ENCODE measurements at regions not wholly inside any gene's neighbourhood (a gene's known extent, or its start where the extent isn't known, plus 50 kb on each side); places are given as distances from the start of the nearest gene placed in this dataset.

DNA sequence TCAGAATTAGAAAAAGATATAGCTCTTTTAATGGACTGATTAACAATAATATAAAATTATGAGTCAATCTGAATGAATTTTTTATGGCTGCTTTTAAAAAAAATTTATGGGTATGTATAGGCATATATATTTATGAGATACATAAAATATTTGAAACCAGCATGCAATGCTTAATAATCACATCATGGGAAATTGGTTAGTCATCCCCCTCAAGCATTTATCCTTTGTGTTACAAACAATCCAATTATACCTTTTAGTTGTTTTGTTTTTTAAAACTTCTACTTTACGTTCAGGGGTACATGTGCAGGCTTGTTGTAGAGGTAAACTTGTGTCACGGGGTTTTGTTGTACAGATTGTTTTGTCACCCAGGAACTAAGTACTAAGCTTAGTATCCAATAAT is 63.4 kb upstream of the HMGCLL1 start:
- TF ChIP-seq, protein P1, sequence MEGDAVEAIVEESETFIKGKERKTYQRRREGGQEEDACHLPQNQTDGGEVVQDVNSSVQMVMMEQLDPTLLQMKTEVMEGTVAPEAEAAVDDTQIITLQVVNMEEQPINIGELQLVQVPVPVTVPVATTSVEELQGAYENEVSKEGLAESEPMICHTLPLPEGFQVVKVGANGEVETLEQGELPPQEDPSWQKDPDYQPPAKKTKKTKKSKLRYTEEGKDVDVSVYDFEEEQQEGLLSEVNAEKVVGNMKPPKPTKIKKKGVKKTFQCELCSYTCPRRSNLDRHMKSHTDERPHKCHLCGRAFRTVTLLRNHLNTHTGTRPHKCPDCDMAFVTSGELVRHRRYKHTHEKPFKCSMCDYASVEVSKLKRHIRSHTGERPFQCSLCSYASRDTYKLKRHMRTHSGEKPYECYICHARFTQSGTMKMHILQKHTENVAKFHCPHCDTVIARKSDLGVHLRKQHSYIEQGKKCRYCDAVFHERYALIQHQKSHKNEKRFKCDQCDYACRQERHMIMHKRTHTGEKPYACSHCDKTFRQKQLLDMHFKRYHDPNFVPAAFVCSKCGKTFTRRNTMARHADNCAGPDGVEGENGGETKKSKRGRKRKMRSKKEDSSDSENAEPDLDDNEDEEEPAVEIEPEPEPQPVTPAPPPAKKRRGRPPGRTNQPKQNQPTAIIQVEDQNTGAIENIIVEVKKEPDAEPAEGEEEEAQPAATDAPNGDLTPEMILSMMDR (conservative IDR thresholded peaks at IDR 0.05; ENCODE audit: low read depth, low read length), result no peak
- no peak for TF ChIP-seq EZH2 (IDR thresholded peaks at IDR 0.05; ENCODE audit: borderline replicate concordance, low read depth, low read length, poor library complexity, severe bottlenecking)
